ENCODE measurements at regions not wholly inside any gene's neighbourhood (a gene's known extent, or its start where the extent isn't known, plus 50 kb on each side); places are given as distances from the start of the nearest gene placed in this dataset.
"Not testable (repeated sequence)": the region's sequence is repeated elsewhere in the genome, so short reads cannot be mapped to it uniquely, and the experiment has no call there.

GRCh38 chr4:23970201-23970850, 80.5 kb upstream of the PPARGC1A start:
- no peak for DNase-seq (ENCODE audit: low read depth in 1 of 2, low spot score in 1 of 2)

GRCh38 chr4:23969635-23970145, 79.8 kb upstream of the PPARGC1A start:
- DNase-seq (ENCODE audit: low read depth in 1 of 2, low spot score in 1 of 2), result no peak

- DNase-seq (ENCODE audit: low read depth in 1 of 2, low spot score in 1 of 2), result no peak
These were observed 77.4 kb upstream of the PPARGC1A start for GRCh38 chr4:23967281-23967680.

- DNase-seq (ENCODE audit: low read depth in 1 of 2, low spot score in 1 of 2), result no peak
These were observed 76.9 kb upstream of the PPARGC1A start for GRCh38 chr4:23966725-23967124.

- DNase-seq (ENCODE audit: low read depth in 1 of 2, low spot score in 1 of 2), result no peak
These were observed 72.6 kb upstream of the PPARGC1A start for GRCh38 chr4:23962462-23962861.

GRCh38 chr4:23961395-23961794, 71.5 kb upstream of the PPARGC1A start:
- not testable (repeated sequence) for DNase-seq (ENCODE audit: low read depth in 1 of 2, low spot score in 1 of 2)

- no peak for DNase-seq (ENCODE audit: low read depth in 1 of 2, low spot score in 1 of 2)
These were observed 69.7 kb upstream of the PPARGC1A start for GRCh38 chr4:23959396-23960148.

- DNase-seq (ENCODE audit: low read depth in 1 of 2, low spot score in 1 of 2), result no peak
These were observed 68.9 kb upstream of the PPARGC1A start for GRCh38 chr4:23958749-23959148.

GRCh38 chr4:23957465-23957864, 67.6 kb upstream of the PPARGC1A start:
- DNase-seq (ENCODE audit: low read depth in 1 of 2, low spot score in 1 of 2), result no peak

GRCh38 chr4:23956601-23957364, 66.9 kb upstream of the PPARGC1A start:
- no peak for DNase-seq (ENCODE audit: low read depth in 1 of 2, low spot score in 1 of 2)

- DNase-seq (ENCODE audit: low read depth in 1 of 2, low spot score in 1 of 2), result no peak
These were observed 62.4 kb upstream of the PPARGC1A start for GRCh38 chr4:23952258-23952657.

GRCh38 chr4:23947826-23948225, 58.0 kb upstream of the PPARGC1A start:
- no peak for DNase-seq (ENCODE audit: low read depth in 1 of 2, low spot score in 1 of 2)

- no peak for DNase-seq (ENCODE audit: low read depth in 1 of 2, low spot score in 1 of 2)
These were observed 56.5 kb upstream of the PPARGC1A start for GRCh38 chr4:23946299-23946698.

- DNase-seq (ENCODE audit: low read depth in 1 of 2, low spot score in 1 of 2), result no peak
These were observed 55.7 kb upstream of the PPARGC1A start for GRCh38 chr4:23945451-23946017.

GRCh38 chr4:23944556-23944955, 54.7 kb upstream of the PPARGC1A start:
- DNase-seq (ENCODE audit: low read depth in 1 of 2, low spot score in 1 of 2), result not testable (repeated sequence)

GRCh38 chr4:23943478-23943877, 53.6 kb upstream of the PPARGC1A start:
- DNase-seq (ENCODE audit: low read depth in 1 of 2, low spot score in 1 of 2), result no peak

GRCh38 chr4:23942471-23942870, 52.6 kb upstream of the PPARGC1A start:
- DNase-seq (ENCODE audit: low read depth in 1 of 2, low spot score in 1 of 2), result no peak
